GM12878 (cell line): ENCODE measurements at regions not wholly inside any gene's neighbourhood (a gene's known extent, or its start where the extent isn't known, plus 50 kb on each side); places are given as distances from the start of the nearest gene placed in this dataset.

ENCODE experiments used
- ATF3 ChIP-seq: IDR thresholded peaks from 2 replicates; pipeline ENCODE4 v1.6.1; 2011; ENCODE audit warnings: low read depth, mild to moderate bottlenecking, low read length, moderate library complexity, borderline replicate concordance; ENCODE audit errors: extremely low read depth
- CREB1 ChIP-seq: IDR thresholded peaks from 2 replicates; pipeline ENCODE4 v1.6.1; 2012; ENCODE audit warnings: low read depth, mild to moderate bottlenecking, inconsistent platforms
- CTCF ChIP-seq, 3 experiments: IDR thresholded peaks in 2 of 3; conservative IDR thresholded peaks in 1 of 3; 2 replicates each; pipeline ENCODE4 v1.5.1; 2011; ENCODE audit warnings: low read depth in 3 of 3, low read length in 3 of 3, mild to moderate bottlenecking in 3 of 3, control low read depth in 2 of 3, moderate library complexity in 2 of 3, inconsistent platforms in 1 of 3, mixed read lengths in 1 of 3; ENCODE audit not compliant: control insufficient read depth in 2 of 3, insufficient read depth in 1 of 3; ENCODE audit errors: extremely low read depth in 1 of 3
- EZH2 ChIP-seq: IDR thresholded peaks from 2 replicates; pipeline ENCODE4 v1.6.1; 2012; ENCODE audit warnings: low read depth, mild to moderate bottlenecking, control low read depth, inconsistent platforms, low read length, borderline replicate concordance; ENCODE audit not compliant: control insufficient read depth
- FOS ChIP-seq: IDR thresholded peaks from 3 replicates; pipeline ENCODE4 v1.6.1; 2011; ENCODE audit warnings: borderline replicate concordance; ENCODE audit not compliant: insufficient read length; ENCODE audit errors: extremely low read depth
- FOXM1 ChIP-seq: IDR thresholded peaks from 2 replicates; pipeline ENCODE4 v1.6.1; 2012; ENCODE audit warnings: low read depth, mild to moderate bottlenecking, inconsistent platforms, low read length, moderate library complexity
- HSF1 ChIP-seq: fragments of 150-350 bp; IDR thresholded peaks from 2 replicates; pipeline ENCODE4 v1.6.1; 2014; ENCODE audit warnings: mild to moderate bottlenecking, low read depth, low read length
- MTA3 ChIP-seq: IDR thresholded peaks from 2 replicates; pipeline ENCODE4 v1.6.1; 2012; ENCODE audit warnings: low read length, inconsistent platforms, borderline replicate concordance
- NR2C1 ChIP-seq: fragments of 450-650 bp; IDR thresholded peaks from 2 replicates; pipeline ENCODE4 v1.6.1; 2017; ENCODE audit warnings: antibody characterized with exemption, mild to moderate bottlenecking, moderate library complexity
- YBX1 ChIP-seq: fragments of 450-650 bp; IDR thresholded peaks from 2 replicates; pipeline ENCODE4 v1.6.1; 2016; ENCODE audit warnings: antibody characterized with exemption
- YY1 ChIP-seq: IDR thresholded peaks from 2 replicates; pipeline ENCODE4 v1.6.1; 2011; ENCODE audit warnings: low read depth, mild to moderate bottlenecking, low read length
- ZNF207 ChIP-seq: fragments of 450-650 bp; IDR thresholded peaks from 2 replicates; pipeline ENCODE4 v1.6.1; 2014; ENCODE audit warnings: antibody characterized with exemption, mild to moderate bottlenecking, borderline replicate concordance
- ZZZ3 ChIP-seq: IDR thresholded peaks from 2 replicates; pipeline ENCODE4 v1.6.1; 2011; ENCODE audit warnings: low read depth; ENCODE audit not compliant: control insufficient read depth, insufficient read length

- no peak for TF ChIP-seq ATF3
- no peak for TF ChIP-seq NR2C1
- TF ChIP-seq ZNF207: no peak
- TF ChIP-seq ZZZ3: no peak
- TF ChIP-seq CTCF (IDR thresholded peaks at IDR 0.05 in 2 of 3, conservative IDR thresholded peaks at IDR 0.05 in 1 of 3; ENCODE audit: control insufficient read depth in 2 of 3, extremely low read depth in 1 of 3, insufficient read depth in 1 of 3, low read depth in 3 of 3, low read length in 3 of 3): no peak
- TF ChIP-seq FOS: no peak
- TF ChIP-seq FOXM1: no peak
- no peak for TF ChIP-seq EZH2
- no peak for TF ChIP-seq HSF1
- TF ChIP-seq MTA3: no peak
- TF ChIP-seq YBX1: no peak
- TF ChIP-seq CREB1: no peak
- TF ChIP-seq YY1: no peak
These were observed 290.6 kb upstream of the BOD1L1 start for GRCh38 chr4:13918110-13918509.
